CD4-positive, alpha-beta T cell (primary cell): ENCODE measurements at regions not wholly inside any gene's neighbourhood (a gene's known extent, or its start where the extent isn't known, plus 50 kb on each side); places are given as distances from the start of the nearest gene placed in this dataset.

ENCODE experiments used
- ATAC-seq: fragments of 200-7000 bp; cut with Tn5 transposase; one replicate; pipeline ENCODE4 v1.10.0; 2022; ENCODE audit warnings: mild to moderate bottlenecking; ENCODE audit not compliant: poor library complexity
- CTCF ChIA-PET: fragments of 350-600 bp; sonication (Branson Sonifier 250); formaldehyde crosslinking; loops from one replicate; lab custom pipeline; 2021; ENCODE audit warnings: antibody characterized with exemption, inconsistent platforms; lab: Charles Lee
- POLR2A ChIA-PET: fragments of 350-600 bp; sonication (Branson Sonifier 250); formaldehyde crosslinking; loops from one replicate; lab custom pipeline; 2021; ENCODE audit warnings: antibody characterized with exemption, inconsistent platforms; lab: Charles Lee
- DNase-seq, 14 experiments: peaks; one replicate each; pipeline ENCODE4 v3.0.0-alpha.2; 2013 to 2020; ENCODE audit warnings: mixed read lengths in 2 of 14
- H3K27ac ChIP-seq, 2 donors: one replicate each; pipeline versions ENCODE4 v1.5.1 to v1.7.0; 2013; ENCODE audit warnings: low read length in 2 of 2, low read depth in 1 of 2, mild to moderate bottlenecking in 1 of 2
- H3K27me3 ChIP-seq, 2 experiments: 1 replicate in 1 of 2; 2 replicates in 1 of 2; pipeline versions ENCODE4 v1.6.1 to v1.7.0; 2013; ENCODE audit warnings: low read length in 2 of 2, control low read depth in 1 of 2, mild to moderate bottlenecking in 1 of 2, moderate library complexity in 1 of 2; ENCODE audit not compliant: insufficient read depth in 2 of 2, control insufficient read depth in 1 of 2
- H3K36me3 ChIP-seq: one replicate; pipeline ENCODE4 v1.6.1; 2013; ENCODE audit warnings: low read length, control low read depth; ENCODE audit not compliant: insufficient read depth
- H3K4me1 ChIP-seq: one replicate; pipeline ENCODE4 v1.6.1; 2013; ENCODE audit warnings: low read length, control low read depth; ENCODE audit not compliant: insufficient read depth
- H3K4me3 ChIP-seq: one replicate; pipeline ENCODE4 v1.5.1; 2013; ENCODE audit warnings: mild to moderate bottlenecking, low read length, moderate library complexity
- H3K9me3 ChIP-seq, 2 experiments: 1 replicate in 1 of 2; 2 replicates in 1 of 2; pipeline versions ENCODE4 v1.6.1 to v1.7.0; 2013; ENCODE audit warnings: low read length in 2 of 2, mild to moderate bottlenecking in 2 of 2, control low read depth in 1 of 2, moderate library complexity in 1 of 2; ENCODE audit not compliant: control insufficient read depth in 1 of 2, insufficient read depth in 1 of 2
- H3K27ac Mint-ChIP-seq: one replicate; pipeline ENCODE4 v1.8.0; 2020; ENCODE audit warnings: mixed read lengths
- H3K27me3 Mint-ChIP-seq: one replicate; pipeline ENCODE4 v1.8.0; 2021; ENCODE audit warnings: mixed read lengths
- H3K36me3 Mint-ChIP-seq: one replicate; pipeline ENCODE4 v1.8.0; 2021; ENCODE audit warnings: low read depth, mixed read lengths
- H3K4me1 Mint-ChIP-seq: one replicate; pipeline ENCODE4 v1.8.0; 2021; ENCODE audit warnings: low read depth, mixed read lengths
- H3K4me3 Mint-ChIP-seq: one replicate; pipeline ENCODE4 v1.8.0; 2020; ENCODE audit warnings: mild to moderate bottlenecking, mixed read lengths
- H3K9me3 Mint-ChIP-seq: one replicate; pipeline ENCODE4 v1.8.0; 2020; ENCODE audit warnings: mixed read lengths
- intact Hi-C, 2 experiments: fragments of 100-400 bp; cut with DNase I in 1 of 2; cut with micrococcal nuclease in 1 of 2; formaldehyde crosslinking; loops; one replicate each; pipeline versions ENCODE4 v1.15.1 to v1.9.0; 2023 to 2025; cut with DNase I, micrococcal nuclease
- TF ChIP-seq, protein P1 (sequence below): fragments of 200-600 bp; IDR thresholded peaks from one replicate; pipeline ENCODE4 v1.8.0; 2022; ENCODE audit warnings: antibody characterized with exemption, mild to moderate bottlenecking

DNA sequence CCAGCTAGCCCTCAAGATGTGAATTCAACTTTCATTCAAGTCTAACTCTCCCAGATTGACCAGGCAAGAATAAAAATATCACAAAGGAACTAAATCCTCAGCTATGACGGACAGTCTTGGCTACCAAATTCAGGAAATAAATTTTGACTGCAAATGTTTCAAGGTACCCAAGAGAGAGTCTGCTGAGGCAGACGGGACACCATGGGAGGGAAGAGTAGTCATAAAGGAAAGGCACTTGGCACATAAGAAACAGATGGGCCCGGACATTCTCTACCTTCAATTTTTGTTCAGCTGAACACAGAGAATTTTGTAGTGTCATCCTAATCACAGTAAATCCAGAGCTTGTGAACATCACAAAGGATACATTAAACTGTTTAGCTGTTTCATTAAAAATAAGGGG, 390.0 kb downstream of the DTWD2 start:
- no peaks in the 10 kb centered on the region for H3K36me3 Mint-ChIP-seq
- Histone ChIP-seq H3K4me1 (no peaks in the 10 kb centered on the region), H3K4me3 (no peak overlapping the region), H3K36me3 (no peaks in the 10 kb centered on the region), H3K9me3 (no peaks in the 10 kb centered on the region), H3K27me3 (no peaks in the 10 kb centered on the region), H3K27ac (no peak overlapping the region)
- no peaks in the 10 kb centered on the region for H3K27me3 Mint-ChIP-seq
- POLR2A ChIA-PET, result no interaction called here
- no peak overlapping the region for H3K27ac Mint-ChIP-seq
- intact Hi-C loops, result no loop called here
- DNase-seq, result no peak
- no peaks in the 10 kb centered on the region for H3K4me1 Mint-ChIP-seq
- peaks cover 3% of the 10 kb centered on the region for H3K9me3 Mint-ChIP-seq
- no peak overlapping the region for H3K4me3 Mint-ChIP-seq
- ATAC-seq, result no peak
- CTCF ChIA-PET, result no interaction called here
- TF ChIP-seq, protein P1, sequence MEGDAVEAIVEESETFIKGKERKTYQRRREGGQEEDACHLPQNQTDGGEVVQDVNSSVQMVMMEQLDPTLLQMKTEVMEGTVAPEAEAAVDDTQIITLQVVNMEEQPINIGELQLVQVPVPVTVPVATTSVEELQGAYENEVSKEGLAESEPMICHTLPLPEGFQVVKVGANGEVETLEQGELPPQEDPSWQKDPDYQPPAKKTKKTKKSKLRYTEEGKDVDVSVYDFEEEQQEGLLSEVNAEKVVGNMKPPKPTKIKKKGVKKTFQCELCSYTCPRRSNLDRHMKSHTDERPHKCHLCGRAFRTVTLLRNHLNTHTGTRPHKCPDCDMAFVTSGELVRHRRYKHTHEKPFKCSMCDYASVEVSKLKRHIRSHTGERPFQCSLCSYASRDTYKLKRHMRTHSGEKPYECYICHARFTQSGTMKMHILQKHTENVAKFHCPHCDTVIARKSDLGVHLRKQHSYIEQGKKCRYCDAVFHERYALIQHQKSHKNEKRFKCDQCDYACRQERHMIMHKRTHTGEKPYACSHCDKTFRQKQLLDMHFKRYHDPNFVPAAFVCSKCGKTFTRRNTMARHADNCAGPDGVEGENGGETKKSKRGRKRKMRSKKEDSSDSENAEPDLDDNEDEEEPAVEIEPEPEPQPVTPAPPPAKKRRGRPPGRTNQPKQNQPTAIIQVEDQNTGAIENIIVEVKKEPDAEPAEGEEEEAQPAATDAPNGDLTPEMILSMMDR, result no peak

DNA sequence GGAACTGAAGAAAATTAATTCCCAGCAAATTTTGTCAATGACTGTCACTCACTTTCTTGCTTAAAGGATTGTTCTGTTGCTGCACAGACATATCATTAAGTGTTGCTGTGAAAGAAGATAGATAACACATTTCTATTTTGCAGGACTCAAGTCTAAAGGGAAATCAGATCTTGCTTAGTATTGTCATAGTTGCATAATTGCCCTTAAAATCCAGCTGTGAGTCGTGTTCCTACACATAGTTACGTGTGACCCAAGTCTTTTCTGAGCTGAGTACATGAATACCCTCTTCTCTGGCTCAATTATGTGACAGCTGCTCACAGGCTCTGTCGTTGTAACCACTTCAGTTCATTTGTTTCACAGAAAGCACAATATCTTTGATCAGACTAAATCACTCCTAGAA, 390.8 kb downstream of the DTWD2 start:
- ATAC-seq (no peak), DNase-seq (no peak)
- Mint-ChIP-seq H3K27ac (no peak overlapping the region), H3K9me3 (peaks cover 3% of the 10 kb centered on the region), H3K36me3 (no peaks in the 10 kb centered on the region), H3K4me1 (no peaks in the 10 kb centered on the region), H3K4me3 (no peak overlapping the region), H3K27me3 (no peaks in the 10 kb centered on the region)
- TF ChIP-seq, protein P1, result no peak
- no peak overlapping the region for H3K27ac ChIP-seq
- H3K4me1 ChIP-seq, result no peaks in the 10 kb centered on the region
- no peaks in the 10 kb centered on the region for H3K27me3 ChIP-seq
- no peaks in the 10 kb centered on the region for H3K36me3 ChIP-seq
- ChIA-PET POLR2A (no interaction called here), CTCF (no interaction called here)
- H3K4me3 ChIP-seq, result no peak overlapping the region
- intact Hi-C loops, result no loop called here
- no peaks in the 10 kb centered on the region for H3K9me3 ChIP-seq

DNA sequence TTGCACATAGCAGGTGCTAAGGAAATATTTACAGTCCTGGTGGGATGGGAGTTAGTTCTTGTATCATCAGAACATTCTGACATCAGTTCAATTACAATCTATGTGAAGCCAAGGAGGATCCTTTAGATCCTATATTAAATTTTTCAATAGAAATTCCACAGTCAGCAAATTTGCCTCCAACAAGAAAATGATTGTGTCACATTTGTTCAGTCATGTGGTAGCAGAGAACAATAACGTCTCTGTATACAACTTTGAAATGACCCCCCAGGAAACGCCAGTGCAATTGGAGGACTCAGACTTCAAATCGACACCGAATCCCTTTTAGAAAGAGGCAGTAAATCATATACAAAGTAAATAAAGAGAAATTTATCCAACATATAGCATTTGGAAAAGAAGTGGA, 392.1 kb downstream of the DTWD2 start:
- Histone ChIP-seq H3K4me1 (no peaks in the 10 kb centered on the region), H3K4me3 (no peak overlapping the region), H3K27ac (no peak overlapping the region), H3K9me3 (no peaks in the 10 kb centered on the region), H3K27me3 (no peaks in the 10 kb centered on the region), H3K36me3 (no peaks in the 10 kb centered on the region)
- Mint-ChIP-seq H3K27me3 (no peaks in the 10 kb centered on the region), H3K4me1 (no peaks in the 10 kb centered on the region), H3K4me3 (no peak overlapping the region), H3K36me3 (no peaks in the 10 kb centered on the region), H3K9me3 (no peaks in the 10 kb centered on the region), H3K27ac (no peak overlapping the region)
- TF ChIP-seq, protein P1, result no peak
- no peak for ATAC-seq
- intact Hi-C loops, result no loop called here
- POLR2A ChIA-PET, result no interaction called here
- no peak for DNase-seq
- CTCF ChIA-PET, result no interaction called here
